Upper lobe of left lung (tissue), 6 donors: ENCODE measurements at regions not wholly inside any gene's neighbourhood (a gene's known extent, or its start where the extent isn't known, plus 50 kb on each side); places are given as distances from the start of the nearest gene placed in this dataset.

ENCODE experiments used
- ATAC-seq, 2 donors: fragments of 200-7000 bp; cut with Tn5 transposase; one replicate each; pipeline ENCODE4 v1.9.1; 2022; ENCODE audit warnings: mild to moderate bottlenecking in 2 of 2, moderate library complexity in 2 of 2; ENCODE audit not compliant: low FRiP score in 2 of 2
- DNase-seq, 2 donors: peaks; one replicate each; pipeline ENCODE4 v3.0.0-alpha.2; 2019 to 2020
- H3K27ac ChIP-seq, 4 donors: fragments of 200-600 bp; sonication (generic); one replicate each; pipeline ENCODE4 v1.5.1; 2016 to 2019
- H3K27me3 ChIP-seq, 4 donors: fragments of 200-600 bp; sonication (generic); one replicate each; pipeline ENCODE4 v1.5.1; 2017 to 2019
- H3K36me3 ChIP-seq, 4 donors: fragments of 200-600 bp; sonication (generic); one replicate each; pipeline ENCODE4 v1.5.1; 2016 to 2019
- H3K4me1 ChIP-seq, 4 donors: fragments of 200-600 bp; sonication (generic); one replicate each; pipeline ENCODE4 v1.5.1; 2018 to 2019
- H3K4me3 ChIP-seq, 4 donors: fragments of 200-600 bp; sonication (generic); one replicate each; pipeline ENCODE4 v1.5.1; 2017 to 2019; ENCODE audit warnings: mild to moderate bottlenecking in 2 of 4, moderate library complexity in 1 of 4
- H3K9me3 ChIP-seq, 4 donors: fragments of 200-600 bp; sonication (generic); one replicate each; pipeline ENCODE4 v1.5.1; 2018 to 2019
- CTCF ChIP-seq, 6 experiments: fragments of 450-650 bp in 4 of 6; fragments of 200-600 bp in 2 of 6; sonication (generic) in 2 of 6; IDR thresholded peaks; one replicate each; pipeline ENCODE4 v1.5.1; 2016 to 2019; ENCODE audit warnings: antibody characterized with exemption in 6 of 6
- EP300 ChIP-seq, 4 donors: sonication (generic); formaldehyde crosslinking; IDR thresholded peaks; one replicate each; pipeline ENCODE4 v1.5.1; 2017; ENCODE audit warnings: antibody characterized with exemption in 4 of 4, control low read depth in 2 of 4
- POLR2A ChIP-seq, 4 donors: fragments of 450-650 bp; IDR thresholded peaks; one replicate each; pipeline ENCODE4 v1.5.1; 2016 to 2017; ENCODE audit warnings: antibody characterized with exemption in 4 of 4, mild to moderate bottlenecking in 2 of 4
- POLR2AphosphoS5 ChIP-seq, 2 donors: sonication (generic); formaldehyde crosslinking; IDR thresholded peaks; one replicate each; pipeline ENCODE4 v1.5.1; 2017; ENCODE audit warnings: antibody characterized with exemption in 2 of 2
- WGBS, 2 donors: methylation state at CpG; one replicate each; pipeline ENCODE4 v1.1.5; 2017 to 2018; 5-methylcytosine and 5-hydroxymethylcytosine counted together
- donor health status: DM: no; HTN: no; CAD: no; lungs with moderate emphysema.
- donor health status: DM: no; HTN: yes; CAD: no; lungs with severe emphysema.

- no peak overlapping the region for H3K27ac ChIP-seq
- TF ChIP-seq POLR2AphosphoS5 (IDR thresholded peaks at IDR 0.05) (no peak), POLR2A (IDR thresholded peaks at IDR 0.05) (no peak)
- no peaks in the 10 kb centered on the region for H3K9me3 ChIP-seq
- 92 to 97% methylated on average over 1 of the region's 1 CpG for WGBS, 2 donors
- no peak for ATAC-seq
- H3K4me1 ChIP-seq, result no peaks in the 10 kb centered on the region
- no peak for DNase-seq
- no peaks in the 10 kb centered on the region for H3K27me3 ChIP-seq
- H3K36me3 ChIP-seq, result no peaks in the 10 kb centered on the region
- no peak overlapping the region for H3K4me3 ChIP-seq
Observed at GRCh38 chr5:89147031-89147430, 264.0 kb upstream of the MEF2C start.

- no peaks in the 10 kb centered on the region for H3K9me3 ChIP-seq
- ATAC-seq (no peak), DNase-seq (no peak)
- no peaks in the 10 kb centered on the region for H3K36me3 ChIP-seq
- no peaks in the 10 kb centered on the region for H3K4me1 ChIP-seq
- no peak for TF ChIP-seq CTCF (IDR thresholded peaks at IDR 0.05)
- no peak for TF ChIP-seq POLR2A (IDR thresholded peaks at IDR 0.05)
- TF ChIP-seq EP300 (IDR thresholded peaks at IDR 0.05), result no peak
- no peak for TF ChIP-seq POLR2AphosphoS5 (IDR thresholded peaks at IDR 0.05)
- H3K4me3 ChIP-seq, result no peak overlapping the region
- H3K27ac ChIP-seq, result no peak overlapping the region
- H3K27me3 ChIP-seq, result no peaks in the 10 kb centered on the region
- 75 to 88% methylated on average over 1 of the region's 1 CpG for WGBS, 2 donors
Observed at GRCh38 chr5:89137148-89137547, 254.2 kb upstream of the MEF2C start.

GRCh38 chr5:89133975-89134374, 251.0 kb upstream of the MEF2C start:
- Histone ChIP-seq H3K4me3 (no peak overlapping the region), H3K4me1 (no peaks in the 10 kb centered on the region), H3K27ac (no peak overlapping the region), H3K9me3 (no peaks in the 10 kb centered on the region), H3K27me3 (no peaks in the 10 kb centered on the region), H3K36me3 (no peaks in the 10 kb centered on the region)
- DNase-seq (no peak), ATAC-seq (no peak)
- 89 to 92% methylated on average over 1 of the region's 1 CpG for WGBS, 2 donors
- no peak for TF ChIP-seq EP300 (IDR thresholded peaks at IDR 0.05)
- no peak for TF ChIP-seq POLR2A (IDR thresholded peaks at IDR 0.05)
- TF ChIP-seq CTCF (IDR thresholded peaks at IDR 0.05), result no peak
- TF ChIP-seq POLR2AphosphoS5 (IDR thresholded peaks at IDR 0.05), result no peak

DNA sequence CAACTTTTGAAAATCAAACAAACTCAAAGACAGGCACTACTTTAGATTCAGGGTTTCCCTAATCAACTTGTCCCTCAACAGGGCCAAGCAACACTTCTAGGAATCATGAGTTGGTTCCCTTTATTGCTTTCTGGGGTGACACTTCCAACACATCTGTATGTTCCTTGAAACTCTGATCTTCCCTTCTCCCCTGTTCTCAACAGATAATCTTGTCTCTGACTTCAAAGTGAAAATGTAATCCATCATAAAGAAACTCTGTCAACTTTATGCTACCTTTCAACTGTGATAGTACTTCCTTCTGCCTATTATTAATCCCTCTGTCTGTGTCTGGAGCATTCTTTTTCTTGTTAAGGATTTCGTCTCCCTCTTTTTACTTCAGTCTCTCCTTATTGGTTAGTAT, 250.1 kb upstream of the MEF2C start:
- ATAC-seq (no peak), DNase-seq (no peak)
- no peaks in the 10 kb centered on the region for H3K27me3 ChIP-seq
- no peaks in the 10 kb centered on the region for H3K4me1 ChIP-seq
- H3K9me3 ChIP-seq, result no peaks in the 10 kb centered on the region
- no peak for TF ChIP-seq POLR2AphosphoS5 (IDR thresholded peaks at IDR 0.05)
- H3K36me3 ChIP-seq, result no peaks in the 10 kb centered on the region
- H3K4me3 ChIP-seq, result no peak overlapping the region
- WGBS, 2 donors, result 98 to 100% methylated on average over 1 of the region's 1 CpG
- no peak overlapping the region for H3K27ac ChIP-seq

DNA sequence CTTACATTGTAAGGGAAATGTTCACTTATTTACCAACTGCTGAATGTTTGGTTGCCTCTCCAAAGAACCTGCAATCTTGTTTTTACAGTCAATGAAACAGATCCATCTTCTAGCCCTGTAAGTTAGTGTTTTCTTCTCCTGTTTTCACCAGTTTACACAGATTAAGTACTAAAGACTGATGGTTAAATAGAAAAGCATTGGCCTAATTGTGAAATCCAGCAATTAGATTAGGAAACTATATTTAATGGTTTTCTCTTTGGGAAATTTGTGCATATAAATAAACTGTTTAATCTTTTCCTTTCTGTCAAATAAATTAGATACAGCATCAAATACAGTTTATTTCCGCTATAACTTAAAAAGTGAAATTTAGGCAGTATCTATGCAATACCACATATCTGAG, 247.9 kb upstream of the MEF2C start:
- Histone ChIP-seq H3K4me1 (no peaks in the 10 kb centered on the region), H3K9me3 (no peaks in the 10 kb centered on the region), H3K27ac (no peak overlapping the region), H3K36me3 (no peaks in the 10 kb centered on the region), H3K27me3 (no peaks in the 10 kb centered on the region), H3K4me3 (no peak overlapping the region)
- DNase-seq (no peak), ATAC-seq (no peak)
- TF ChIP-seq EP300 (IDR thresholded peaks at IDR 0.05) (no peak), CTCF (IDR thresholded peaks at IDR 0.05) (no peak), POLR2AphosphoS5 (IDR thresholded peaks at IDR 0.05) (no peak), POLR2A (IDR thresholded peaks at IDR 0.05) (no peak)
- WGBS, 2 donors, result 87 to 91% methylated on average over 1 of the region's 1 CpG

- H3K27me3 ChIP-seq, result no peaks in the 10 kb centered on the region
- no peaks in the 10 kb centered on the region for H3K4me1 ChIP-seq
- no peak for TF ChIP-seq CTCF (IDR thresholded peaks at IDR 0.05)
- DNase-seq (no peak), ATAC-seq (no peak)
- H3K9me3 ChIP-seq, result no peaks in the 10 kb centered on the region
- no peak overlapping the region for H3K4me3 ChIP-seq
- H3K36me3 ChIP-seq, result no peaks in the 10 kb centered on the region
- WGBS, 2 donors, result 79 to 84% methylated on average over 1 of the region's 1 CpG
- no peak overlapping the region for H3K27ac ChIP-seq
Observed at GRCh38 chr5:89129941-89130340, 247.0 kb upstream of the MEF2C start.
